SK-N-SH treated with all-trans-retinoic acid at 6 μM for 48 hours (cell line): ENCODE measurements at regions not wholly inside any gene's neighbourhood (a gene's known extent, or its start where the extent isn't known, plus 50 kb on each side); places are given as distances from the start of the nearest gene placed in this dataset.

Source experiments
- ARNTL ChIP-seq: fragments of 450-650 bp; formaldehyde crosslinking; IDR thresholded peaks from 2 replicates; pipeline ENCODE4 v1.5.0; 2020; ENCODE audit warnings: low read depth, mild to moderate bottlenecking, moderate library complexity, borderline replicate concordance
- CREB5 ChIP-seq: fragments of 250-450 bp; sonication (Bioruptor Pico); IDR thresholded peaks from 2 replicates; pipeline ENCODE4 v1.5.1; 2020; ENCODE audit warnings: low read depth, mild to moderate bottlenecking, moderate library complexity
- CSDC2 ChIP-seq: fragments of 250-450 bp; sonication (Bioruptor Pico); IDR thresholded peaks from 2 replicates; pipeline ENCODE4 v1.5.0; 2020; ENCODE audit warnings: mild to moderate bottlenecking, moderate library complexity
- GLIS3 ChIP-seq: fragments of 250-450 bp; sonication (Bioruptor Pico); IDR thresholded peaks from 2 replicates; pipeline ENCODE4 v1.5.0; 2020; ENCODE audit warnings: mild to moderate bottlenecking, moderate library complexity
- PATZ1 ChIP-seq: fragments of 250-450 bp; sonication (Bioruptor Pico); IDR thresholded peaks from 2 replicates; pipeline ENCODE4 v1.8.0; 2020; ENCODE audit warnings: mild to moderate bottlenecking, moderate library complexity, borderline replicate concordance
- POU6F1 ChIP-seq: fragments of 250-450 bp; sonication (Bioruptor Pico); IDR thresholded peaks from 2 replicates; pipeline ENCODE4 v1.8.0; 2021; ENCODE audit warnings: low read depth, mild to moderate bottlenecking, moderate library complexity, borderline replicate concordance
- SNAI2 ChIP-seq: fragments of 250-450 bp; sonication (Bioruptor Pico); IDR thresholded peaks from 2 replicates; pipeline ENCODE4 v1.5.0; 2020; ENCODE audit warnings: mild to moderate bottlenecking, moderate library complexity
- TOX ChIP-seq: fragments of 250-450 bp; sonication (Bioruptor Pico); IDR thresholded peaks from 2 replicates; pipeline ENCODE4 v1.8.0; 2021; ENCODE audit warnings: mild to moderate bottlenecking, moderate library complexity, borderline replicate concordance
- ZFP3 ChIP-seq: fragments of 250-450 bp; sonication (Bioruptor Pico); IDR thresholded peaks from 2 replicates; pipeline ENCODE4 v1.5.0; 2020; ENCODE audit warnings: mild to moderate bottlenecking, moderate library complexity

- TF ChIP-seq TOX (no peak), CSDC2 (CRISPR knock-in tag) (no peak), CREB5 (no peak), ARNTL (CRISPR knock-in tag) (no peak), PATZ1 (CRISPR knock-in tag) (no peak), GLIS3 (CRISPR knock-in tag) (no peak), ZFP3 (CRISPR knock-in tag) (no peak), SNAI2 (CRISPR knock-in tag) (no peak), POU6F1 (no peak)
Observed at GRCh38 chr2:237230355-237230754, 144.7 kb downstream of the COPS8 start.
